Keratinocyte (primary cell): ENCODE measurements at regions not wholly inside any gene's neighbourhood (a gene's known extent, or its start where the extent isn't known, plus 50 kb on each side); places are given as distances from the start of the nearest gene placed in this dataset.

ENCODE experiments used
- DNase-seq: peaks from one replicate; pipeline ENCODE4 v3.0.0-alpha.2; 2011; ENCODE audit warnings: low read depth, missing footprints, low spot score
- FAIRE-seq: peaks from 2 replicates; lab custom pipeline; 2011; peaks lifted over from hg19 to GRCh38; lab: Jason Lieb, UNC
- H2AFZ ChIP-seq: 2 replicates; pipeline ENCODE4 v1.6.0; 2012; ENCODE audit warnings: low read length, control low read depth, inconsistent platforms; ENCODE audit not compliant: control insufficient read depth
- H3K27ac ChIP-seq: 2 replicates; pipeline ENCODE4 v1.5.1; 2011; ENCODE audit warnings: low read length; ENCODE audit not compliant: control insufficient read depth, insufficient read depth
- H3K27me3 ChIP-seq: 3 replicates; pipeline ENCODE4 v1.6.0; 2011; ENCODE audit warnings: low read length; ENCODE audit not compliant: control insufficient read depth, insufficient read depth; ENCODE audit errors: extremely low read depth
- H3K36me3 ChIP-seq, 2 experiments: 2 replicates in 1 of 2; 3 replicates in 1 of 2; pipeline ENCODE4 v1.5.1; 2011; ENCODE audit warnings: low read length in 2 of 2, mild to moderate bottlenecking in 1 of 2; ENCODE audit not compliant: control insufficient read depth in 2 of 2, insufficient read depth in 2 of 2; ENCODE audit errors: extremely low read depth in 1 of 2
- H3K4me1 ChIP-seq: 3 replicates; pipeline ENCODE4 v1.5.1; 2011; ENCODE audit warnings: low read length; ENCODE audit not compliant: control insufficient read depth, insufficient read depth; ENCODE audit errors: extremely low read depth
- H3K4me2 ChIP-seq: 3 replicates; pipeline ENCODE4 v1.6.0; 2011; ENCODE audit warnings: low read depth, low read length; ENCODE audit not compliant: control insufficient read depth, insufficient read depth; ENCODE audit errors: extremely low read depth
- H3K4me3 ChIP-seq, 3 experiments: fragments of 200-600 bp in 1 of 3; sonication (generic) in 1 of 3; 2 replicates in 2 of 3; 3 replicates in 1 of 3; pipeline ENCODE4 v1.5.1; 2011 to 2016; ENCODE audit warnings: low read length in 3 of 3, mild to moderate bottlenecking in 3 of 3, control low read depth in 2 of 3, inconsistent platforms in 1 of 3, low read depth in 1 of 3, mixed read lengths in 1 of 3, mixed run types in 1 of 3, moderate library complexity in 1 of 3; ENCODE audit not compliant: control insufficient read depth in 2 of 3, insufficient read depth in 2 of 3; ENCODE audit errors: extremely low read depth in 1 of 3
- H3K79me2 ChIP-seq: 2 replicates; pipeline ENCODE4 v1.6.0; 2012; ENCODE audit warnings: low read length; ENCODE audit not compliant: control insufficient read depth, insufficient read depth
- H3K9ac ChIP-seq: 3 replicates; pipeline ENCODE4 v1.6.0; 2011; ENCODE audit warnings: low read length; ENCODE audit not compliant: control insufficient read depth, insufficient read depth; ENCODE audit errors: extremely low read depth
- H3K9me1 ChIP-seq: 3 replicates; pipeline ENCODE4 v1.6.0; 2011; ENCODE audit warnings: low read length; ENCODE audit not compliant: control insufficient read depth, insufficient read depth; ENCODE audit errors: extremely low read depth
- H3K9me3 ChIP-seq: 2 replicates; pipeline ENCODE4 v1.5.1; 2012; ENCODE audit warnings: low read depth, low read length; ENCODE audit not compliant: control insufficient read depth
- H4K20me1 ChIP-seq: 3 replicates; pipeline ENCODE4 v1.6.0; 2011; ENCODE audit warnings: low read length; ENCODE audit not compliant: control insufficient read depth, insufficient read depth; ENCODE audit errors: extremely low read depth
- CTCF ChIP-seq, 3 experiments: IDR thresholded peaks in 1 of 3; conservative IDR thresholded peaks in 1 of 3; optimal IDR thresholded peaks in 1 of 3; 2 replicates in 2 of 3; 3 replicates in 1 of 3; pipeline versions ENCODE3 to v1.5.1; 2011; ENCODE audit warnings: low read length in 3 of 3, mild to moderate bottlenecking in 3 of 3, moderate library complexity in 2 of 3, control low read depth in 1 of 3, inconsistent platforms in 1 of 3; ENCODE audit not compliant: insufficient read depth in 2 of 3; ENCODE audit errors: extremely low read depth in 1 of 3
- EZH2 ChIP-seq: IDR thresholded peaks from one replicate; pipeline ENCODE4 v1.6.1; 2012; ENCODE audit warnings: inconsistent platforms, mild to moderate bottlenecking, low read length, moderate library complexity
- dilution Hi-C: fragments of 300-500 bp; cut with MboI; formaldehyde crosslinking; loops from one replicate; pipeline ENCODE4 v1.7.0; 2020; ENCODE audit warnings: low sequenced_read_pairs; ENCODE audit not compliant: extremely low pct_ligation_motif_present

- TF ChIP-seq EZH2 = no peak
- no peak for TF ChIP-seq CTCF (optimal IDR thresholded peaks at IDR 0.05 in 1 of 3, IDR thresholded peaks at IDR 0.05 in 1 of 3, conservative IDR thresholded peaks at IDR 0.05 in 1 of 3; ENCODE audit: extremely low read depth in 1 of 3, insufficient read depth in 2 of 3, low read length in 3 of 3)
- Histone ChIP-seq H3K27me3 (no peaks in the 10 kb centered on the region), H3K79me2 (no peaks in the 10 kb centered on the region), H3K9me3 (peaks cover 5% of the 10 kb centered on the region), H3K36me3 (no peaks in the 10 kb centered on the region), H3K4me1 (peaks cover 6% of the 10 kb centered on the region), H3K4me3 (no peak overlapping the region), H3K4me2 (no peak overlapping the region), H4K20me1 (no peaks in the 10 kb centered on the region), H2AFZ (no peak overlapping the region), H3K9me1 (no peaks in the 10 kb centered on the region), H3K27ac (no peak overlapping the region), H3K9ac (no peak overlapping the region)
- dilution Hi-C loops = no loop called here
- DNase-seq = no peak
- FAIRE-seq = no peak
These were observed 287.8 kb upstream of the SLC39A10 start for GRCh38 chr2:195369218-195369587.

GRCh38 chr2:195368249-195369217 lies 288.5 kb upstream of the SLC39A10 start:
- H3K79me2 ChIP-seq = no peaks in the 10 kb centered on the region
- no peak overlapping the region for H2AFZ ChIP-seq
- dilution Hi-C loops = no loop called here
- no peaks in the 10 kb centered on the region for H3K27me3 ChIP-seq
- peaks cover 5% of the 10 kb centered on the region for H3K9me3 ChIP-seq
- no peaks in the 10 kb centered on the region for H3K9me1 ChIP-seq
- H3K4me3 ChIP-seq = no peak overlapping the region
- FAIRE-seq (no peak), DNase-seq (no peak)
- H3K27ac ChIP-seq = no peak overlapping the region
- H3K9ac ChIP-seq = no peak overlapping the region
- no peak overlapping the region for H3K4me2 ChIP-seq
- H3K4me1 ChIP-seq = peaks cover 12% of the 10 kb centered on the region
- no peaks in the 10 kb centered on the region for H4K20me1 ChIP-seq
- TF ChIP-seq CTCF (optimal IDR thresholded peaks at IDR 0.05 in 1 of 3, IDR thresholded peaks at IDR 0.05 in 1 of 3, conservative IDR thresholded peaks at IDR 0.05 in 1 of 3; ENCODE audit: extremely low read depth in 1 of 3, insufficient read depth in 2 of 3, low read length in 3 of 3) = no peak
- TF ChIP-seq EZH2 = no peak
- H3K36me3 ChIP-seq = no peaks in the 10 kb centered on the region
